ENCODE measurements at regions not wholly inside any gene's neighbourhood (a gene's known extent, or its start where the extent isn't known, plus 50 kb on each side); places are given as distances from the start of the nearest gene placed in this dataset.

- no TSS peak for BruUV-seq (replicated peaks)
- no peak overlapping the region for H2AFZ ChIP-seq (ENCODE audit: low read depth, low read length, poor library complexity, severe bottlenecking)
Measured at GRCh38 chr7:91492317-91492716, 228.1 kb downstream of the FZD1 start.

More at GRCh38 chr7:91492317-91492716, 228.1 kb downstream of the FZD1 start:
- DNase-seq (ENCODE audit: low read depth, low spot score) (no peak), ATAC-seq (no peak)
- Histone ChIP-seq H3K36me3 (ENCODE audit: control insufficient read depth in 1 of 2, insufficient read depth in 2 of 2, low read length in 2 of 2) (no peaks in the 10 kb centered on the region), H3K79me2 (ENCODE audit: insufficient read depth, low read length) (no peaks in the 10 kb centered on the region), H3K4me1 (ENCODE audit: control insufficient read depth in 1 of 2, insufficient read depth in 2 of 2, low read length in 2 of 2) (no peaks in the 10 kb centered on the region), H3K9me3 (ENCODE audit: control insufficient read depth in 1 of 2, insufficient read depth in 1 of 2, low read depth in 1 of 2, low read length in 2 of 2) (no peaks in the 10 kb centered on the region), H3K4me3 (replicated peaks in 1 of 2; ENCODE audit: low read depth in 1 of 2, low read length in 2 of 2) (no peak overlapping the region), H3K9me2 (ENCODE audit: insufficient read depth) (no peaks in the 10 kb centered on the region), H3K9ac (ENCODE audit: low read length) (no peak overlapping the region), H3K27me3 (ENCODE audit: insufficient read depth, low read length) (no peaks in the 10 kb centered on the region), H3K4me2 (ENCODE audit: low read length) (no peak overlapping the region), H4K20me1 (ENCODE audit: insufficient read depth) (no peaks in the 10 kb centered on the region), H3K27ac (ENCODE audit: low read depth, low read length) (no peak overlapping the region)
- TF ChIP-seq MAX (IDR thresholded peaks at IDR 0.05): no peak
- no peak for TF ChIP-seq REST (IDR thresholded peaks at IDR 0.05; ENCODE audit: low read depth)
- ChIA-PET POLR2A (no interaction called here), RAD21 (ENCODE audit: low non-redundant PET in 1 of 2, low total read pairs in 2 of 2, uncharacterized antibody in 2 of 2, unreplicated experiment in 2 of 2) (no interaction called here), CTCF (no interaction called here)
- intact Hi-C loops (cut with micrococcal nuclease): no loop called here
